ENCODE measurements at regions not wholly inside any gene's neighbourhood (a gene's known extent, or its start where the extent isn't known, plus 50 kb on each side); places are given as distances from the start of the nearest gene placed in this dataset.

GRCh38 chr10:3413937-3414666, 241.5 kb upstream of the PITRM1 start:
- DNase-seq (ENCODE audit: low read depth in 2 of 2), result no peak

DNA sequence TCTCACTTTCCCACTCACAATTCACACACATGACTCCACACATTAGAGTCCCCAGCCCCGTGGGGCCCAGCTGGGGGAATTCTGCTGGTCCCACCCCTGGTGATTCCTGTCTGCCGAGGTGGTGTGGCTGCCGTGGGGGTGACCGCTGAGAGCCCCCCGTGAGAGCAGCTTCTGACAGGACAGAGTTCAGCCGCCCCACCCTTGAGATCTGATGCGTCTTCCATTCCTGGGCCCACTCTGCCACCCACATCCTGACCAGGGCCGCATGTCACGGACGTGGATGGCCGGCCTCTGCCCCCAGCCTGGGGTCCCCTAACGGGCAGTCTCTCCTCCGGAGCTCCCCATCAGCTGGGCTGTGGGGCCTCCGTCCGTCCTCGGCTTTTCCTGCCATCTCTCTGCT, 240.1 kb upstream of the PITRM1 start:
- no peak for DNase-seq (ENCODE audit: low read depth in 2 of 2)

- DNase-seq (ENCODE audit: low read depth in 2 of 2), result no peak
Observed at GRCh38 chr10:3412071-3412582, 239.5 kb upstream of the PITRM1 start.

DNA sequence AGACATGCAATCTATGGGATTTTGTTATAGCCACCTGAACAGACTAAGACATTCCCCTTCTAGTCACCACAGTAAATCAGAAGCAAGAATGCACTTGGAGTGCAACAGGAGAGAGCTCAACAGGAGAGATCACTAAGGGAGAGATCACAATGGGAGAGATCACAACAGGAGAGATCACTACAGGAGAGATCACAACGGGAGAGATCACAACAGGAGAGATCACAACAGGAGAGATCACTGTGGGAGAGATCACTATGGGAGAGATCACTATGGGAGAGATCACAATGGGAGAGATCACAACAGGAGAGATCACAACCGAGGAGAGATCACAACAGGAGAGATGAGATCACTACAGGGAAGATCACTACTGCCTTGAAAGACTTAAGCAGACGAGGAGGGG, 238.5 kb upstream of the PITRM1 start:
- DNase-seq (ENCODE audit: low read depth in 2 of 2), result no peak

DNA sequence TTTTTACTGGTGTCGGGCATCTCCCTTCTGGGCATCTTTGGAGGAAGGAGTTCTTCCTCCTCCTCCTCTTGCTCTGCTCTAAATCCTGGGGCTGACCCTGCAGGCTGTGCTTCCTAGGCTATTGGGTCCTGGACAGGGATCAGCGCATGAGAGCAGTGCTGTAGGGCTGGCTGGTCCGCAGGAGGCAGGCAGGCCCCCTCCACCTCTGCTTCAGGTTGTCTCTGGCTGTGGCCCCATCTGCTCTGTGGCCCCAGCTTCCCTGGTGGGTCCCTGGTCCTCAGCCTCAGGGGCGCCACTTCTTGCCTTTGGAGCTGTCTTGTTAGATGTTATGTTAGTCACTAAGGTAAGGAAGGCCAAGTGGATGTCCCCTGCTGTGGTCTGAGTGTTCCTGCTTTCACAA, 237.3 kb upstream of the PITRM1 start:
- DNase-seq (ENCODE audit: low read depth in 2 of 2), result no peak

GRCh38 chr10:3408603-3409365, 236.2 kb upstream of the PITRM1 start:
- no peak for DNase-seq (ENCODE audit: low read depth in 2 of 2)

GRCh38 chr10:3407208-3407607, 234.6 kb upstream of the PITRM1 start:
- DNase-seq (ENCODE audit: low read depth in 2 of 2), result no peak

GRCh38 chr10:3406556-3406955, 234.0 kb upstream of the PITRM1 start:
- DNase-seq (ENCODE audit: low read depth in 2 of 2), result no peak

GRCh38 chr10:3404381-3404780, 231.8 kb upstream of the PITRM1 start:
- DNase-seq (ENCODE audit: low read depth in 2 of 2), result no peak

GRCh38 chr10:3402187-3402751, 229.7 kb upstream of the PITRM1 start:
- no peak for DNase-seq (ENCODE audit: low read depth in 2 of 2)

- DNase-seq (ENCODE audit: low read depth in 2 of 2), result peak; percentile 84 to 85
Observed at GRCh38 chr10:3401491-3401938, 228.9 kb upstream of the PITRM1 start.

- no peak for DNase-seq (ENCODE audit: low read depth in 2 of 2)
Observed at GRCh38 chr10:3400348-3400747, 227.8 kb upstream of the PITRM1 start.

DNA sequence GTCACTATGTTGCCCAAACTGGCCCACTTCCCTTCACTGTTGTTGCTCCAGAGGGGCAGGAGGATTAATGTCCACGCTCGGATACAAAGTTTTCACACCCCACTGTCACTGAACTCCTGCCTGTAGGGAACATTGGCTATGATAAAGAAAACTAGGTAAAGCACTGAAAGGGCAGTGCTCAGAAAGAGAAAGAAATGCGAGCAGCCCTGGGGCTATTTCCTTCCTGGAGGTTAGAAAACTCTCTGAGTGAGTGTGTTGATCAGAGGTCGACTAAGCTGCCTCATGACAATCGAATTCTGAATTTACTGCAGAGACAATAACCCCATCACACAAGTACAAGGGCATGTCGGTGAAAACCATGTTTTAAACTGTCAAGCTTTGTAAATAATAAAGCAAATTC, 227.2 kb upstream of the PITRM1 start:
- no peak for DNase-seq (ENCODE audit: low read depth in 2 of 2)

DNA sequence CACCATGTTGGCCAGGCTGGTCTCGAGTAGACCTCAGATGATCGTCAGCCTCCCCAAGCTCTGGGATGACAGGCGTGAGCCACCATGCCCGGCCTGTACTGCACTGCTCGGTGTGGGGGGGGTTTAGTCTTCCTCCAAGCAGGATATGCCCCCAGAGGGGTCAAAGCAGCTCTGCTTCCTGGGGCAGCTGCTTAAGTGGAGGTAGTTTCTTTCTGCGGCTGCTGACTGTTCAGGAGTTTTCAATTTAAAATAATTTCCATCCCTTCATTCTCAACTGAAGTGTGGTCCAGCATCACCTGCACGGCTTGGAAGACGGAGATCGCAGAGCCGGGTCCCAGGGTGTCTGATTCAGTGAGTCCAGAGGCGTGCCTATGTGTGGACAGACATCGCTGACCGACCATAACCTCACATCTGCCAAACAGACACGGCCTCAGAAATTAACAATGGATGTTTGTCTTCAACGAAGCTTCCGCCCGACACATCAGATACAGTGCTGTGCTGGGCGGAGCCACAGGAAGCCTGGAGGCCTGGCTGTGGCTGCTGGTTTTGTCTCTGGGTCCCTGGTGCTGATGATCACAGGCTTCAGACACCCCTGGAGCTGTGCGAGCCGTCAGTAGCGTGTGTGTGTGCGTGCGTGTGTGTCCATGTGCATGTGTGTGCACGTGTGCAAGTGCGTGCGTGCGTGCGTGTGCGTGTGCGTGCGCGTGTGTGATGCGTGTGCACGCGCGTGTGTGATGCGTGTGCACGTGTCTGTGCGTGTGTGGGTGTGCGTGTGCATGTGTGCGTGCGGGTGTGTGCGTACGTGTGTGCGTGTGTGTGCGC, 226.5 kb upstream of the PITRM1 start:
- DNase-seq (ENCODE audit: low read depth in 2 of 2), result no peak

DNA sequence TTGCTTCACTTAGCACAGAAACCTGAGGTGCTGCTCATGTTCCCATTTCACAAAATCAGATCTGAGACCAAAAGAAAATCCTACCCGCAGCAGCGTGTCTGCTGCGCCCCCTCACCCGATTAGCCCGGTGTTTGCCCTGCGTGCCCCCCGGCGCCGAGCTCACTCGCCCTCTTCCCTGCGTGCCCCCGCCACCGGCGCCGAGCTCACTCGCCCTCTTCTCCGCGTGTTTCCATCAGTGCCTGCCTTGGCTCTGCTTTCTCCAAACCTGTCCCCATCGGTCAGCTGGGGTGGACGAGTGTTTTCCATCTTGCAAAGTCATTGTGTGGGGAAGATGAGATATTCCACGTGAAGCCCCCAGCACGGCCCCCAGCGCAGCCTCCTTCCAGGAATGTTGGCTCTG, 225.3 kb upstream of the PITRM1 start:
- DNase-seq (ENCODE audit: low read depth in 2 of 2), result no peak

DNA sequence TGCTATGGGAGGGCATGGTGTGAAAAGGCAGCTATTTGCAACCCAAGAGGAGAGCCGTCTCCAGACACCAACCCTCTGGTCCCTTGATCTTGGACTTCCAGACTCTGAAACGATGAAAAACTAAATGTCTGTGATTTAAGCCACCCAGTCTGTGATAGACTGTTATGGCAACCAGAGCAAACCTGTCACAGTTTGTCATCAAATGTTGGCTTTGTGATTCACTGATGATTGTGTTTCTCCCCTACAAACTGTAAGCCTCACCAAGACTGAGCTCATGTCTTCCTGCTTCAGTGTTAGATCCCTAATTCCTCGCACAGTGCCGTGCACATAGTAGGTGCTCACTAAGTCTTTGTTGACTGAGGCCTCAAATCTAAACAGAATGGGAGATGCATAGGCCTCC, 224.6 kb upstream of the PITRM1 start:
- no peak for DNase-seq (ENCODE audit: low read depth in 2 of 2)

DNA sequence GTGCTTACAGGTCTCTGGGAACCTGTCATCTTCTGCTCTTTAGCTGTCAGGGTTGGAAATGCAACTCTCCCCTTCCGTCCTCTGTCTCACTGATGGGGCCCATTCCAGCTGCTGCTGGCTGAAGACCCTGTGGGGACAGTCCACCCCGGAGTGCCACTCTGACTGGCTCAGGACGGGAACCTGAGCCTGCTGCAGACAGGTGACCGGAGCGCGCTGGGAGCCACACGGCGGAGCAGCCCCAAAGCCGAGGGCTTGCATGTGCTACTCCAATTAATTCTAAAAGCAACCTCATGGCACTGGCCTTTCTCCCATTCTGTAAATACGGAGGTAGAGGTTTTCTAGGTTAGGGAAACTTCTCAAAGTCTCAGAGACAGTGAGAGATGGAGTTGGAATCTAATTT, 223.5 kb upstream of the PITRM1 start:
- no peak for DNase-seq (ENCODE audit: low read depth in 2 of 2)

DNA sequence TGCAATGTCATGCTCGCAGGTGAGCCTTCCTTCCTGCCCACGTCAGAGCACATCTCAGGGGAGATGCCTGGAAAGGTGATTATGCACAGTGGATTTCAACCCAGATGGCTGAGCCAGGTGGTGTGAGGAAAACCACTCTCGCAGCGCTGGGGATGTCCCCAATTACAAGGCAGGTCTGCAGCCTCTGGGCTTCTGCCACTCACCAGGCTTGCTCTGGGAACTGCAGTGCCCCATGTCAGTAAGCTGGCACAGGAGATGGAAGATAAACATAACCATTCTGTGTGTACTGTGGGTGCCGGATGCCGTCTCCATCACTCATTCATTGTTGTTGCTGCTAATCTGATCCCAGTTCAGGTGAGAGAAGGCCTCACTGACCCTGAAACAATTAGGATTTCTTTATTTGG, 222.9 kb upstream of the PITRM1 start:
- DNase-seq (ENCODE audit: low read depth in 2 of 2), result no peak

- DNase-seq (ENCODE audit: low read depth in 2 of 2), result no peak
Observed at GRCh38 chr10:3395041-3395440, 222.5 kb upstream of the PITRM1 start.

GRCh38 chr10:3393958-3394357, 221.4 kb upstream of the PITRM1 start:
- DNase-seq (ENCODE audit: low read depth in 2 of 2), result no peak

- DNase-seq (ENCODE audit: low read depth in 2 of 2), result no peak
Observed at GRCh38 chr10:3391657-3392056, 219.1 kb upstream of the PITRM1 start.

DNA sequence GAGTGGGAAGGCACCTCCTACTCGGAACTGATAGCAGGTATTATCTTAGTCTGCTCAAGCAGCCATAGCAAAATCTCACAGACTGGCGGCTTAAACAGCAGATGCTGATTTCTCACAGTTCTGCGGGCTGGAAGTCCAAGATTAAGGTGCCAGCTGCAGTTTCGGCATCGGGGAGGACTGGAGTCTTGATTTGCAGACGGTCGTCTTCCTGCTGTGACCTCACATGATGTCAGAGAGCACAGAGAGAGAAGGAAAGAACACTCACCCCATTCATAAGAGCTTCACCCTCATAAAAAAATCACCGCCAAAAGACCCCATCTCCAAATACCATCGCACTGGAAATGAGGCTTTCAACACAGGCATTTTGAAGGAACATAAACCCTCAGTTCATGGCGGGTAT, 216.5 kb upstream of the PITRM1 start:
- DNase-seq (ENCODE audit: low read depth in 2 of 2), result no peak
